H4 (cell line): ENCODE measurements at regions not wholly inside any gene's neighbourhood (a gene's known extent, or its start where the extent isn't known, plus 50 kb on each side); places are given as distances from the start of the nearest gene placed in this dataset.
"Not testable (repeated sequence)": the region's sequence is repeated elsewhere in the genome, so short reads cannot be mapped to it uniquely, and the experiment has no call there.

Experiments
- DNase-seq: peaks from one replicate; pipeline ENCODE4 v3.0.0-alpha.2; 2015; ENCODE audit warnings: low spot score

- DNase-seq, result no peak
Measured at GRCh38 chr4:154032914-154033313, 244.0 kb upstream of the SFRP2 start.

- no peak for DNase-seq
Measured at GRCh38 chr4:154030746-154031145, 241.9 kb upstream of the SFRP2 start.

GRCh38 chr4:154030152-154030551, 241.3 kb upstream of the SFRP2 start:
- no peak for DNase-seq

GRCh38 chr4:154029171-154029570, 240.3 kb upstream of the SFRP2 start:
- no peak for DNase-seq

GRCh38 chr4:154025110-154025509, 236.2 kb upstream of the SFRP2 start:
- no peak for DNase-seq

- no peak for DNase-seq
Measured at GRCh38 chr4:154024097-154024694, 235.3 kb upstream of the SFRP2 start.

GRCh38 chr4:154023671-154024070, 234.8 kb upstream of the SFRP2 start:
- DNase-seq, result not testable (repeated sequence)

GRCh38 chr4:154019811-154020210, 230.9 kb upstream of the SFRP2 start:
- DNase-seq, result no peak

GRCh38 chr4:154018659-154019058, 229.8 kb upstream of the SFRP2 start:
- DNase-seq, result no peak

GRCh38 chr4:154015578-154015977, 226.7 kb upstream of the SFRP2 start:
- DNase-seq, result no peak

GRCh38 chr4:154014407-154015321, 225.8 kb upstream of the SFRP2 start:
- no peak for DNase-seq

GRCh38 chr4:154013576-154013975, 224.7 kb upstream of the SFRP2 start:
- DNase-seq, result no peak

- DNase-seq, result no peak
Measured at GRCh38 chr4:154010371-154010770, 221.5 kb upstream of the SFRP2 start.

GRCh38 chr4:154009788-154010187, 220.9 kb upstream of the SFRP2 start:
- no peak for DNase-seq

- DNase-seq, result no peak
Measured at GRCh38 chr4:154009191-154009590, 220.3 kb upstream of the SFRP2 start.

- DNase-seq, result no peak
Measured at GRCh38 chr4:154005171-154005520, 216.3 kb upstream of the SFRP2 start.

- no peak for DNase-seq
Measured at GRCh38 chr4:154004507-154005170, 215.8 kb upstream of the SFRP2 start.

- DNase-seq, result no peak
Measured at GRCh38 chr4:154004016-154004415, 215.1 kb upstream of the SFRP2 start.

- no peak for DNase-seq
Measured at GRCh38 chr4:154003378-154003777, 214.5 kb upstream of the SFRP2 start.

GRCh38 chr4:154001193-154001592, 212.3 kb upstream of the SFRP2 start:
- DNase-seq, result no peak

GRCh38 chr4:153997516-153997915, 208.6 kb upstream of the SFRP2 start:
- DNase-seq, result no peak

- DNase-seq, result no peak
Measured at GRCh38 chr4:153989505-153989904, 200.6 kb upstream of the SFRP2 start.
